ENCODE measurements at regions not wholly inside any gene's neighbourhood (a gene's known extent, or its start where the extent isn't known, plus 50 kb on each side); places are given as distances from the start of the nearest gene placed in this dataset.
"Not testable (repeated sequence)": the region's sequence is repeated elsewhere in the genome, so short reads cannot be mapped to it uniquely, and the experiment has no call there.

DNA sequence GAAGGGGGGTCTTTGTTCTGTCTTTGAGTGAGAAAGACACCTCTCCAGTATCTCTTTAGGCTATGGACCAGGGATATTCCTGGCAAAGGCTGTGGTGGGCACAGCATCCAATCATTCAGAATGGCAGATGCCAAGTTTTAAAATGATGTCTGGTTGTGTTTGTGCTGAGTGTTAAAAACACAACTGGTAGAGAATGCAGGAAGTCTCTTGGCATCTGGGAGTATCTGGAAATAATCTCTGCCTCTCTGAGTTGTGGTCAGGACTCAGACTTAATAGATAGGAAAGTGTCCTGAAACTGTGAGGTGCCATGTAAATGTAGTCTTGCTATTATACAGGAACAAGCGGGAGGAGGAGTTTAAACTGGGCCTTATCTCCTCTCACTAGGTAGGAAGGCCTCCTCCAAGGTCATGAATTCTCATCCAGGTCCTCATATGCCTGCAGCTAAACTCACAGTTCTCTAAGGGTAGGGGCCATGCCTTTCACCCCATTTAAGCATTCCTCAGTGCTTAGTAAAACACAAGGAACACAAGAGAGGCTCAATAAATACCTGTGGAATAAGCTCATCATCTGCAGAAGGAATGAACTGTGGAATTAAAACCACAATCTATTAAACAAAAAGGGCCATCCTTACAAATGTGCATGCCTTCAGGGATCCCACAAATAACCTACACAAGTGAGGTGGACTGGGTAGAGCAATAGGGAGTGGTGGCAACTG lies 317.6 kb downstream of the CBLN1 start:
- Histone ChIP-seq H3K27me3 (ENCODE audit: control insufficient read depth, insufficient read depth) (no peaks in the 10 kb centered on the region), H3K4me1 (ENCODE audit: control insufficient read depth, insufficient read depth, low read length) (no peaks in the 10 kb centered on the region), H3K9me3 (ENCODE audit: control insufficient read depth, low read length) (no peaks in the 10 kb centered on the region), H3K4me3 (ENCODE audit: low read length) (no peak overlapping the region), H3K27ac (ENCODE audit: low read length) (no peak overlapping the region)
- ATAC-seq = no peak
- intact Hi-C loops (cut with DNase I) = no loop called here
- no peak for DNase-seq
- WGBS = 84% methylated on average over 1 of the region's 1 CpG

DNA sequence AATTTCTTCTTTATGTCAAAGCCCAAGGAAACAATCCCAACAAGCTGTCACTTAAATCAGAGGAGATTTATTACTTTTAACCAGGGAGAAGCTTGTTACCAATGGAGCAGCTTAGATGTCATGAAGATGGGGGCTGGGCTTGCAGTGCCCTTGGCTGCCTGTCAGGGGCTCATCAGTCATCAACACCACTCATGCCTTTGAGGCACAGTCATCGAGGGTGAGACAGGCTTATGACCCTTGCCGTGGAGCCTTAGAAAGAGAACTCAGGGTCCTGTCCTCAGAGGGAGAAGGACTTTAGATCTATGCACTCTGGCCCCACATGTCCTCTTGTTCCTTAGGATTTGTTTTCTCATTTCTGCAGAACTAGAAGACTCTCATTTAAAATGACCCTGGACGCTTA lies 318.3 kb downstream of the CBLN1 start:
- DNase-seq (no peak), ATAC-seq (peak in 1 of 2 donors; percentile 34)
- H3K4me1 ChIP-seq (ENCODE audit: control insufficient read depth, insufficient read depth, low read length) = no peaks in the 10 kb centered on the region
- no peak overlapping the region for H3K27ac ChIP-seq (ENCODE audit: low read length)
- no peak overlapping the region for H3K4me3 ChIP-seq (ENCODE audit: low read length)
- H3K27me3 ChIP-seq (ENCODE audit: control insufficient read depth, insufficient read depth) = no peaks in the 10 kb centered on the region
- 41% methylated on average over 3 of the region's 3 CpGs for WGBS
- H3K9me3 ChIP-seq (ENCODE audit: control insufficient read depth, low read length) = no peaks in the 10 kb centered on the region
- intact Hi-C loops (cut with DNase I) = no loop called here

GRCh38 chr16:48961546-48961945 lies 320.1 kb downstream of the CBLN1 start:
- H3K4me3 ChIP-seq (ENCODE audit: low read length) = no peak overlapping the region
- H3K4me1 ChIP-seq (ENCODE audit: control insufficient read depth, insufficient read depth, low read length) = no peaks in the 10 kb centered on the region
- intact Hi-C loops (cut with DNase I) = no loop called here
- WGBS = 90% methylated on average over 4 of the region's 4 CpGs
- H3K27ac ChIP-seq (ENCODE audit: low read length) = no peak overlapping the region
- ATAC-seq (no peak), DNase-seq (no peak)
- H3K9me3 ChIP-seq (ENCODE audit: control insufficient read depth, low read length) = no peaks in the 10 kb centered on the region
- no peaks in the 10 kb centered on the region for H3K27me3 ChIP-seq (ENCODE audit: control insufficient read depth, insufficient read depth)

GRCh38 chr16:48960830-48961229 lies 320.8 kb downstream of the CBLN1 start:
- ATAC-seq (no peak), DNase-seq (no peak)
- H3K27ac ChIP-seq (ENCODE audit: low read length) = no peak overlapping the region
- intact Hi-C loops (cut with DNase I) = no loop called here
- 84% methylated on average over 5 of the region's 5 CpGs for WGBS
- H3K27me3 ChIP-seq (ENCODE audit: control insufficient read depth, insufficient read depth) = no peaks in the 10 kb centered on the region
- no peaks in the 10 kb centered on the region for H3K4me1 ChIP-seq (ENCODE audit: control insufficient read depth, insufficient read depth, low read length)
- no peak overlapping the region for H3K4me3 ChIP-seq (ENCODE audit: low read length)
- H3K9me3 ChIP-seq (ENCODE audit: control insufficient read depth, low read length) = no peaks in the 10 kb centered on the region

- ATAC-seq = no peak
- Histone ChIP-seq H3K4me1 (ENCODE audit: control insufficient read depth, insufficient read depth, low read length) (no peaks in the 10 kb centered on the region), H3K27ac (ENCODE audit: low read length) (no peak overlapping the region), H3K4me3 (ENCODE audit: low read length) (no peak overlapping the region), H3K9me3 (ENCODE audit: control insufficient read depth, low read length) (no peaks in the 10 kb centered on the region), H3K27me3 (ENCODE audit: control insufficient read depth, insufficient read depth) (no peaks in the 10 kb centered on the region)
- intact Hi-C loops (cut with DNase I) = no loop called here
- no peak for DNase-seq
These were observed 321.9 kb downstream of the CBLN1 start for GRCh38 chr16:48959747-48960146.

GRCh38 chr16:48959204-48959603 lies 322.4 kb downstream of the CBLN1 start:
- DNase-seq (no peak), ATAC-seq (no peak)
- Histone ChIP-seq H3K27ac (ENCODE audit: low read length) (no peak overlapping the region), H3K4me3 (ENCODE audit: low read length) (no peak overlapping the region), H3K9me3 (ENCODE audit: control insufficient read depth, low read length) (no peaks in the 10 kb centered on the region), H3K27me3 (ENCODE audit: control insufficient read depth, insufficient read depth) (no peaks in the 10 kb centered on the region), H3K4me1 (ENCODE audit: control insufficient read depth, insufficient read depth, low read length) (no peaks in the 10 kb centered on the region)
- intact Hi-C loops (cut with DNase I) = no loop called here
- WGBS = 63% methylated on average over 3 of the region's 3 CpGs

- Histone ChIP-seq H3K9me3 (ENCODE audit: control insufficient read depth, low read length) (no peaks in the 10 kb centered on the region), H3K27me3 (ENCODE audit: control insufficient read depth, insufficient read depth) (no peaks in the 10 kb centered on the region), H3K4me3 (ENCODE audit: low read length) (no peak overlapping the region), H3K27ac (ENCODE audit: low read length) (no peak overlapping the region), H3K4me1 (ENCODE audit: control insufficient read depth, insufficient read depth, low read length) (no peaks in the 10 kb centered on the region)
- DNase-seq (no peak), ATAC-seq (peak in 1 of 2 donors; percentile 41)
- 45% methylated on average over 5 of the region's 5 CpGs for WGBS
- intact Hi-C loops (cut with DNase I) = no loop called here
These were observed 323.0 kb downstream of the CBLN1 start for GRCh38 chr16:48958681-48959080.

GRCh38 chr16:48956620-48957019 lies 325.0 kb downstream of the CBLN1 start:
- ATAC-seq (no peak), DNase-seq (no peak)
- intact Hi-C loops (cut with DNase I) = no loop called here
- Histone ChIP-seq H3K27ac (ENCODE audit: low read length) (no peak overlapping the region), H3K9me3 (ENCODE audit: control insufficient read depth, low read length) (no peaks in the 10 kb centered on the region), H3K27me3 (ENCODE audit: control insufficient read depth, insufficient read depth) (no peaks in the 10 kb centered on the region), H3K4me3 (ENCODE audit: low read length) (no peak overlapping the region), H3K4me1 (ENCODE audit: control insufficient read depth, insufficient read depth, low read length) (no peaks in the 10 kb centered on the region)
- 73% methylated on average over 4 of the region's 4 CpGs for WGBS

DNA sequence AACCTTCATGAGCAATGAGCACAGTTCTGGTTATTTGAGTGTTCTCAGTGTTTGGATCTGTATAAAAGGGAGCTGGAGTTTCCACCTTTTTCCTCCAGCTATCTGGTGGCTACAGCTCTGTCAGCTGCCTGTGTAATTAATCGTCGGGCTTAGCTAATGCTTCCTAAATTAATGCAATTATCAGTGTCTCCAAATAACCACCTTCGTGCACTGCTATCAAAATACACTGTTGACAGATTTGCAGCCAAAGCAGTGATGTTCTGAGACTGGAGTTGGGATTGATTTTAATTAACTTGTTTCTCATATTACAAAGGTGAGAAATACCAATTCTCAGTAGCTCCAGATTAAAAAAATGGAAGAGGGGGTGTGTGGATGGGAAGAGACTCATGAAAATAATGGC lies 325.8 kb downstream of the CBLN1 start:
- no peaks in the 10 kb centered on the region for H3K27me3 ChIP-seq (ENCODE audit: control insufficient read depth, insufficient read depth)
- no peak overlapping the region for H3K27ac ChIP-seq (ENCODE audit: low read length)
- 30% methylated on average over 3 of the region's 3 CpGs for WGBS
- no peak overlapping the region for H3K4me3 ChIP-seq (ENCODE audit: low read length)
- no peaks in the 10 kb centered on the region for H3K9me3 ChIP-seq (ENCODE audit: control insufficient read depth, low read length)
- ATAC-seq = no peak
- DNase-seq = no peak
- intact Hi-C loops (cut with DNase I) = no loop called here
- no peaks in the 10 kb centered on the region for H3K4me1 ChIP-seq (ENCODE audit: control insufficient read depth, insufficient read depth, low read length)

GRCh38 chr16:48951621-48952125 lies 330.0 kb downstream of the CBLN1 start:
- ATAC-seq; H3K4me3 ChIP-seq (ENCODE audit: low read length); H3K27me3 ChIP-seq (ENCODE audit: control insufficient read depth, insufficient read depth); H3K9me3 ChIP-seq (ENCODE audit: control insufficient read depth, low read length); intact Hi-C loops (cut with DNase I); H3K27ac ChIP-seq (ENCODE audit: low read length); H3K4me1 ChIP-seq (ENCODE audit: control insufficient read depth, insufficient read depth, low read length): not testable (repeated sequence)
- 82% methylated on average over 33 of the region's 41 CpGs for WGBS
- DNase-seq = peak in 1 of 3 donors; percentile 70

DNA sequence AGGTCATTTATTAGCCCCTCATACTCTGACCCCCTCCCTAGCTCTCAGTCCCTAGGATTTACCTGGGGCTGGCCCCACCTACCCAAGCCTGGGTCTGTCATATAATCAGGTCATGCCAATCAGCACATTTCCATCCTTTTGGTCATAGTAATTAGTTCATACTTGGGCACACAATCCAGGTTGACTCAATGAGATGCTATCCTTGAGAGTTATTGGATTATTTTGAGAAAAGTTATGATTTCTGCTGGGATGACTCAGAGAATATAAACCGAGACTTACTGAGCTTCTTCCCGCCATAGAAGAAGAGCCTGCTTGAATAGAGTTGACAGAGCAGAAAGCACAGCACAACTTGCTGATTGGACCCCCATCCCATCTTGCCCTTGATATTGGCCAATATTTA lies 331.5 kb downstream of the CBLN1 start:
- Histone ChIP-seq H3K4me1 (ENCODE audit: control insufficient read depth, insufficient read depth, low read length) (no peaks in the 10 kb centered on the region), H3K9me3 (ENCODE audit: control insufficient read depth, low read length) (no peaks in the 10 kb centered on the region), H3K27me3 (ENCODE audit: control insufficient read depth, insufficient read depth) (no peaks in the 10 kb centered on the region), H3K27ac (ENCODE audit: low read length) (no peak overlapping the region), H3K4me3 (ENCODE audit: low read length) (no peak overlapping the region)
- intact Hi-C loops (cut with DNase I) = no loop called here
- 90% methylated on average over 2 of the region's 2 CpGs for WGBS
- ATAC-seq (no peak), DNase-seq (no peak)

- no peaks in the 10 kb centered on the region for H3K4me1 ChIP-seq (ENCODE audit: control insufficient read depth, insufficient read depth, low read length)
- no peak overlapping the region for H3K4me3 ChIP-seq (ENCODE audit: low read length)
- 71% methylated on average over 2 of the region's 2 CpGs for WGBS
- no peaks in the 10 kb centered on the region for H3K27me3 ChIP-seq (ENCODE audit: control insufficient read depth, insufficient read depth)
- ATAC-seq (no peak), DNase-seq (no peak)
- intact Hi-C loops (cut with DNase I) = no loop called here
- H3K9me3 ChIP-seq (ENCODE audit: control insufficient read depth, low read length) = no peaks in the 10 kb centered on the region
- no peak overlapping the region for H3K27ac ChIP-seq (ENCODE audit: low read length)
These were observed 332.0 kb downstream of the CBLN1 start for GRCh38 chr16:48949636-48950035.
